ENCODE measurements at regions not wholly inside any gene's neighbourhood (a gene's known extent, or its start where the extent isn't known, plus 50 kb on each side); places are given as distances from the start of the nearest gene placed in this dataset.

DNA sequence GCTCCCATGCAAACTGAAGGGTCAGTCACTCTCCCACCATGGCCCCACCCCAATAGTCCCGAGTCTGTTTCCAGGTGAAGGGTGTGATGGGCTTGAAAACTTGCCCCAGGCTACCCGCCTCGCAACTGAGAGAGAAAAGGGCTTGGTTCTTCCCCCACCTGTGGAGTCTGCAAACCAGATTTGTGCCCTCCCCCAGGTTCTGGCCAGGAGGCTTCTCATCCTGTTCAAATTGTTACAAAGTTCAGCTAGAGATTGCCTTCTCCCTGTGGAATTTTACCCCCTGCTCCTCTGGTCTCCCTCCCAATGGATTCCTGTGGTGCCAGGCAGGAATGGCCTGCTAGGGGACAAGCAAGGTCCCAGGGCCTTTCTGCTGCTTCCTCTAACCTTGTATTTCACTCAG, 93.1 kb upstream of the ACO1 start:
- no peaks in the 10 kb centered on the region for H3K9me3 ChIP-seq (replicated peaks; ENCODE audit: control insufficient read depth, insufficient read depth, low read length)
- BruUV-seq (replicated peaks), result no TSS peak
- H4K20me1 ChIP-seq (replicated peaks; ENCODE audit: control insufficient read depth, extremely low read depth, insufficient read depth, low read length), result no peaks in the 10 kb centered on the region
- no peak for TF ChIP-seq EZH2 (IDR thresholded peaks at IDR 0.05; ENCODE audit: borderline replicate concordance, low read depth, low read length, severe bottlenecking)
- TF ChIP-seq, protein P1, sequence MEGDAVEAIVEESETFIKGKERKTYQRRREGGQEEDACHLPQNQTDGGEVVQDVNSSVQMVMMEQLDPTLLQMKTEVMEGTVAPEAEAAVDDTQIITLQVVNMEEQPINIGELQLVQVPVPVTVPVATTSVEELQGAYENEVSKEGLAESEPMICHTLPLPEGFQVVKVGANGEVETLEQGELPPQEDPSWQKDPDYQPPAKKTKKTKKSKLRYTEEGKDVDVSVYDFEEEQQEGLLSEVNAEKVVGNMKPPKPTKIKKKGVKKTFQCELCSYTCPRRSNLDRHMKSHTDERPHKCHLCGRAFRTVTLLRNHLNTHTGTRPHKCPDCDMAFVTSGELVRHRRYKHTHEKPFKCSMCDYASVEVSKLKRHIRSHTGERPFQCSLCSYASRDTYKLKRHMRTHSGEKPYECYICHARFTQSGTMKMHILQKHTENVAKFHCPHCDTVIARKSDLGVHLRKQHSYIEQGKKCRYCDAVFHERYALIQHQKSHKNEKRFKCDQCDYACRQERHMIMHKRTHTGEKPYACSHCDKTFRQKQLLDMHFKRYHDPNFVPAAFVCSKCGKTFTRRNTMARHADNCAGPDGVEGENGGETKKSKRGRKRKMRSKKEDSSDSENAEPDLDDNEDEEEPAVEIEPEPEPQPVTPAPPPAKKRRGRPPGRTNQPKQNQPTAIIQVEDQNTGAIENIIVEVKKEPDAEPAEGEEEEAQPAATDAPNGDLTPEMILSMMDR (IDR thresholded peaks at IDR 0.05; ENCODE audit: extremely low read depth in 1 of 2, insufficient read depth in 1 of 2, low read depth in 1 of 2, low read length in 2 of 2), result no peak
- TF ChIP-seq POLR2AphosphoS5 (IDR thresholded peaks at IDR 0.05; ENCODE audit: insufficient read depth, low read depth, low read length), result no peak
- TF ChIP-seq POLR2A (IDR thresholded peaks at IDR 0.05; ENCODE audit: low read depth, low read length), result no peak
- no peak for TF ChIP-seq MYC (IDR thresholded peaks at IDR 0.05; ENCODE audit: low read depth, low read length)
- TF ChIP-seq JUN (IDR thresholded peaks at IDR 0.05; ENCODE audit: borderline replicate concordance, insufficient read depth, insufficient read length, low read depth), result no peak
- TF ChIP-seq, protein P2, sequence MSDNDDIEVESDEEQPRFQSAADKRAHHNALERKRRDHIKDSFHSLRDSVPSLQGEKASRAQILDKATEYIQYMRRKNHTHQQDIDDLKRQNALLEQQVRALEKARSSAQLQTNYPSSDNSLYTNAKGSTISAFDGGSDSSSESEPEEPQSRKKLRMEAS (IDR thresholded peaks at IDR 0.05; ENCODE audit: insufficient read depth, insufficient read length), result no peak
- TF ChIP-seq GATA2 (IDR thresholded peaks at IDR 0.05; ENCODE audit: insufficient read depth, insufficient read length, low read depth, low read length), result no peak
- no peak for TF ChIP-seq FOS (IDR thresholded peaks at IDR 0.05; ENCODE audit: borderline replicate concordance, insufficient read depth, low read length)
- no peaks in the 10 kb centered on the region for H3K27me3 ChIP-seq (ENCODE audit: control insufficient read depth in 2 of 2, insufficient read depth in 2 of 2, low read length in 2 of 2)
- intact Hi-C loops (cut with micrococcal nuclease) (no loop called here), dilution Hi-C loops (cut with MboI; ENCODE audit: extremely low pct_ligation_motif_present, low sequenced_read_pairs) (no loop called here)
- DNase-seq (ENCODE audit: low read depth, low spot score), result no peak
- H3K4me2 ChIP-seq (ENCODE audit: insufficient read depth, low read length), result no peak overlapping the region
- H2AFZ ChIP-seq (ENCODE audit: low read depth, low read length), result no peak overlapping the region
- ChIA-PET CTCF (no interaction called here), POLR2A (no interaction called here)
- H3K9me1 ChIP-seq (replicated peaks; ENCODE audit: control insufficient read depth, extremely low read depth, insufficient read depth, low read length), result no peaks in the 10 kb centered on the region
- no peaks in the 10 kb centered on the region for H3K79me2 ChIP-seq (ENCODE audit: control insufficient read depth, insufficient read depth, low read length)
- H3K4me3 ChIP-seq (replicated peaks in 1 of 3; ENCODE audit: insufficient read depth in 1 of 3, low read depth in 1 of 3, low read length in 3 of 3), result no peak overlapping the region
- FAIRE-seq, result no peak
- no peak overlapping the region for H3K9ac ChIP-seq (replicated peaks; ENCODE audit: extremely low read depth, insufficient read depth, low read length)
- no peaks in the 10 kb centered on the region for H3K4me1 ChIP-seq (ENCODE audit: control insufficient read depth, extremely low read depth, insufficient read depth, low read length)
- H3K36me3 ChIP-seq (ENCODE audit: control insufficient read depth in 2 of 2, extremely low read depth in 1 of 2, insufficient read depth in 2 of 2, low read length in 2 of 2), result no peaks in the 10 kb centered on the region
- H3K27ac ChIP-seq (ENCODE audit: insufficient read depth, low read depth, low read length), result no peak overlapping the region
